ENCODE measurements at regions not wholly inside any gene's neighbourhood (a gene's known extent, or its start where the extent isn't known, plus 50 kb on each side); places are given as distances from the start of the nearest gene placed in this dataset.

DNA sequence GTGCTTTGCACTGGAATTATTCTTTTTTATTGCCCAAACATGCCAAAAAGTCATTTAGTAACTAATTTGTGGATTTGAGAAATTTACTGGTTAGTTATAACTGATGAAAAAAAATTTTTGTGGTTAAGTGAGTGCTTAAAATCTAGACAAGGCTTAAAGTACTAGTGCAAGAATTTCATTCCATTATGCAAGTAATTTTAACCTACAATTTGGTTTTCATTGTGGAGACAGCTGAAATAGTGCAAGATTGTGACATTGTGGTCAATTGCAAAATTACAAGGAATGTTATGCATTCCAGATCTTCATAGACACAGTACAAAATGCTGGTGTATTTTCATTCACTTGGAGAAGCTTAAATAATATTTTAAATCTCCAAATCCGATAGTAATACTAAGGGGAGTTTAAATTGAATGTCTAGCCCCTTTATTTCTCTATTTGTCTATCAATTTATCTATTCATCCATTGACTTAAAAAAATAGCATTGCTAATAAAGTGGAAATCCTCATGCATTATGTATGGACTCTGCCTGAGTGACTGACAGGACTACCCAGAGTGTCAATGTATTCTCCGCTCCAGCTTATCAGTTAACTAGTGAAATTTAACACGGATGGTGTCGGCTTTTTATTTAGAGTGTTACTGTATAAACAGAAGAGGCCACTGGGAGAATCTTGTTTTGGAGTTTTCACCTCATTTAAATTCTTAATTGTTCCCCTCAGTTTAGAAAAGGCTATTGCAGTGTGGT is 125.9 kb downstream of the ALX1 start:
- DNase-seq (ENCODE audit: low spot score) (no peak), FAIRE-seq (no peak), ATAC-seq (no peak)
- Histone ChIP-seq H3K4me2 (ENCODE audit: low read depth, low read length) (no peak overlapping the region), H3K27ac (ENCODE audit: extremely low read length, insufficient read depth, low read length) (no peak overlapping the region), H3K36me3 (replicated peaks in 1 of 2; ENCODE audit: control insufficient read depth in 1 of 2, insufficient read depth in 2 of 2, low read length in 2 of 2) (no peaks in the 10 kb centered on the region), H3K27me3 (ENCODE audit: control insufficient read depth in 1 of 2, insufficient read depth in 2 of 2, low read length in 2 of 2) (no peaks in the 10 kb centered on the region), H3K4me1 (ENCODE audit: insufficient read depth, low read length) (no peaks in the 10 kb centered on the region), H4K20me1 (ENCODE audit: insufficient read depth, low read length) (no peaks in the 10 kb centered on the region), H2AFZ (ENCODE audit: low read length) (no peak overlapping the region), H3K4me3 (replicated peaks in 1 of 3; ENCODE audit: insufficient read depth in 1 of 3, low read depth in 2 of 3, low read length in 3 of 3) (no peak overlapping the region), H3K9me3 (ENCODE audit: low read length) (no peaks in the 10 kb centered on the region), H3K9ac (ENCODE audit: insufficient read depth, low read depth, low read length) (no peak overlapping the region), H3K79me2 (ENCODE audit: insufficient read depth, low read length) (no peaks in the 10 kb centered on the region)
- intact Hi-C loops (cut with micrococcal nuclease; ENCODE audit: unreplicated experiment), result no loop called here
- WGBS (ENCODE audit: low lambda C conversion rate), result 2% methylated on average over 4 of the region's 4 CpGs
- in situ Hi-C loops (cut with HindIII; ENCODE audit: extremely low pct_ligation_motif_present, low pct_unique_long_range_greater_than_20kb), result no loop called here
- BruUV-seq (replicated peaks), result no TSS peak
- CTCF ChIA-PET (ENCODE audit: low intra/inter-chr PET ratio, low total read pairs), result no interaction called here
- POLR2A ChIA-PET, result no interaction called here
- TF ChIP-seq, protein P1, sequence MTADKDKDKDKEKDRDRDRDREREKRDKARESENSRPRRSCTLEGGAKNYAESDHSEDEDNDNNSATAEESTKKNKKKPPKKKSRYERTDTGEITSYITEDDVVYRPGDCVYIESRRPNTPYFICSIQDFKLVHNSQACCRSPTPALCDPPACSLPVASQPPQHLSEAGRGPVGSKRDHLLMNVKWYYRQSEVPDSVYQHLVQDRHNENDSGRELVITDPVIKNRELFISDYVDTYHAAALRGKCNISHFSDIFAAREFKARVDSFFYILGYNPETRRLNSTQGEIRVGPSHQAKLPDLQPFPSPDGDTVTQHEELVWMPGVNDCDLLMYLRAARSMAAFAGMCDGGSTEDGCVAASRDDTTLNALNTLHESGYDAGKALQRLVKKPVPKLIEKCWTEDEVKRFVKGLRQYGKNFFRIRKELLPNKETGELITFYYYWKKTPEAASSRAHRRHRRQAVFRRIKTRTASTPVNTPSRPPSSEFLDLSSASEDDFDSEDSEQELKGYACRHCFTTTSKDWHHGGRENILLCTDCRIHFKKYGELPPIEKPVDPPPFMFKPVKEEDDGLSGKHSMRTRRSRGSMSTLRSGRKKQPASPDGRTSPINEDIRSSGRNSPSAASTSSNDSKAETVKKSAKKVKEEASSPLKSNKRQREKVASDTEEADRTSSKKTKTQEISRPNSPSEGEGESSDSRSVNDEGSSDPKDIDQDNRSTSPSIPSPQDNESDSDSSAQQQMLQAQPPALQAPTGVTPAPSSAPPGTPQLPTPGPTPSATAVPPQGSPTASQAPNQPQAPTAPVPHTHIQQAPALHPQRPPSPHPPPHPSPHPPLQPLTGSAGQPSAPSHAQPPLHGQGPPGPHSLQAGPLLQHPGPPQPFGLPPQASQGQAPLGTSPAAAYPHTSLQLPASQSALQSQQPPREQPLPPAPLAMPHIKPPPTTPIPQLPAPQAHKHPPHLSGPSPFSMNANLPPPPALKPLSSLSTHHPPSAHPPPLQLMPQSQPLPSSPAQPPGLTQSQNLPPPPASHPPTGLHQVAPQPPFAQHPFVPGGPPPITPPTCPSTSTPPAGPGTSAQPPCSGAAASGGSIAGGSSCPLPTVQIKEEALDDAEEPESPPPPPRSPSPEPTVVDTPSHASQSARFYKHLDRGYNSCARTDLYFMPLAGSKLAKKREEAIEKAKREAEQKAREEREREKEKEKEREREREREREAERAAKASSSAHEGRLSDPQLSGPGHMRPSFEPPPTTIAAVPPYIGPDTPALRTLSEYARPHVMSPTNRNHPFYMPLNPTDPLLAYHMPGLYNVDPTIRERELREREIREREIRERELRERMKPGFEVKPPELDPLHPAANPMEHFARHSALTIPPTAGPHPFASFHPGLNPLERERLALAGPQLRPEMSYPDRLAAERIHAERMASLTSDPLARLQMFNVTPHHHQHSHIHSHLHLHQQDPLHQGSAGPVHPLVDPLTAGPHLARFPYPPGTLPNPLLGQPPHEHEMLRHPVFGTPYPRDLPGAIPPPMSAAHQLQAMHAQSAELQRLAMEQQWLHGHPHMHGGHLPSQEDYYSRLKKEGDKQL (CRISPR knock-in tag; IDR thresholded peaks at IDR 0.05; ENCODE audit: low read depth), result no peak
- TF ChIP-seq MLLT10 (CRISPR knock-in tag; IDR thresholded peaks at IDR 0.05) (no peak), GATAD1 (CRISPR knock-in tag; IDR thresholded peaks at IDR 0.05) (no peak), NRL (CRISPR knock-in tag; IDR thresholded peaks at IDR 0.05; ENCODE audit: borderline replicate concordance) (no peak), HNF1A (IDR thresholded peaks at IDR 0.05; ENCODE audit: low read depth) (no peak), HNF1A (CRISPR knock-in tag; IDR thresholded peaks at IDR 0.05; ENCODE audit: borderline replicate concordance) (no peak), SMC3 (IDR thresholded peaks at IDR 0.05; ENCODE audit: low read length) (no peak), CHD4 (IDR thresholded peaks at IDR 0.05; ENCODE audit: borderline replicate concordance, low read length) (no peak), ZBTB21 (CRISPR knock-in tag; IDR thresholded peaks at IDR 0.05) (no peak), CC2D1A (CRISPR knock-in tag; IDR thresholded peaks at IDR 0.05) (no peak), NFKB2 (CRISPR knock-in tag; IDR thresholded peaks at IDR 0.05; ENCODE audit: borderline replicate concordance) (no peak)

All from HepG2 (cell line).